WERI-Rb-1 (cell line): ENCODE measurements at regions not wholly inside any gene's neighbourhood (a gene's known extent, or its start where the extent isn't known, plus 50 kb on each side); places are given as distances from the start of the nearest gene placed in this dataset.

Experiments used
- DNase-seq: peaks from one replicate; pipeline ENCODE4 v3.0.0-alpha.2; 2020
- H3K27ac ChIP-seq: fragments of 250-450 bp; sonication (Bioruptor Pico); 2 replicates; pipeline ENCODE4 v1.5.1; 2020; ENCODE audit warnings: mild to moderate bottlenecking, moderate library complexity
- H3K27me3 ChIP-seq: fragments of 250-450 bp; sonication (Bioruptor Pico); 2 replicates; pipeline ENCODE4 v1.5.1; 2021; ENCODE audit warnings: mild to moderate bottlenecking, low read depth, moderate library complexity; ENCODE audit not compliant: insufficient read depth, severe bottlenecking
- H3K36me3 ChIP-seq: fragments of 250-450 bp; sonication (Bioruptor Pico); 2 replicates; pipeline ENCODE4 v1.5.1; 2020; ENCODE audit warnings: mild to moderate bottlenecking, moderate library complexity
- H3K4me3 ChIP-seq: 2 replicates; pipeline ENCODE4 v1.5.1; 2011; ENCODE audit warnings: low read depth, mild to moderate bottlenecking, control low read depth, low read length
- H3K9me3 ChIP-seq: fragments of 250-450 bp; sonication (Bioruptor Pico); 2 replicates; pipeline ENCODE4 v1.5.1; 2021; ENCODE audit warnings: mild to moderate bottlenecking, moderate library complexity; ENCODE audit not compliant: severe bottlenecking
- CTCF ChIP-seq: IDR thresholded peaks from 2 replicates; pipeline ENCODE4 v1.5.1; 2011; ENCODE audit warnings: low read depth, mild to moderate bottlenecking, control low read depth, inconsistent platforms, low read length

GRCh38 chr9:135388530-135388929 is 91.1 kb upstream of the PPP1R26 start:
- Histone ChIP-seq H3K4me3 (no peak overlapping the region), H3K27me3 (no peaks in the 10 kb centered on the region), H3K9me3 (no peaks in the 10 kb centered on the region), H3K27ac (no peak overlapping the region), H3K36me3 (no peaks in the 10 kb centered on the region)
- no peak for TF ChIP-seq CTCF
- DNase-seq: no peak

GRCh38 chr9:135391759-135392158 is 87.8 kb upstream of the PPP1R26 start:
- Histone ChIP-seq H3K27me3 (no peaks in the 10 kb centered on the region), H3K27ac (no peak overlapping the region), H3K36me3 (no peaks in the 10 kb centered on the region), H3K4me3 (no peak overlapping the region), H3K9me3 (peaks cover 6% of the 10 kb centered on the region)
- DNase-seq: no peak
- no peak for TF ChIP-seq CTCF

GRCh38 chr9:135392511-135392910 is 87.1 kb upstream of the PPP1R26 start:
- TF ChIP-seq CTCF: no peak
- H3K27ac ChIP-seq: no peak overlapping the region
- H3K27me3 ChIP-seq: no peaks in the 10 kb centered on the region
- H3K9me3 ChIP-seq: peaks cover 7% of the 10 kb centered on the region
- H3K36me3 ChIP-seq: no peaks in the 10 kb centered on the region
- peak; percentile 39 for DNase-seq
- no peak overlapping the region for H3K4me3 ChIP-seq

GRCh38 chr9:135394131-135394530 is 85.5 kb upstream of the PPP1R26 start:
- H3K27me3 ChIP-seq: no peaks in the 10 kb centered on the region
- H3K4me3 ChIP-seq: no peak overlapping the region
- DNase-seq: no peak
- H3K27ac ChIP-seq: no peak overlapping the region
- peaks cover 7% of the 10 kb centered on the region for H3K9me3 ChIP-seq
- no peaks in the 10 kb centered on the region for H3K36me3 ChIP-seq
- no peak for TF ChIP-seq CTCF

GRCh38 chr9:135394699-135395645 is 84.6 kb upstream of the PPP1R26 start:
- TF ChIP-seq CTCF: no peak
- H3K4me3 ChIP-seq: no peak overlapping the region
- DNase-seq: no peak
- H3K27ac ChIP-seq: no peak overlapping the region
- no peaks in the 10 kb centered on the region for H3K36me3 ChIP-seq
- H3K9me3 ChIP-seq: peaks cover 7% of the 10 kb centered on the region
- no peaks in the 10 kb centered on the region for H3K27me3 ChIP-seq
